ENCODE measurements at regions not wholly inside any gene's neighbourhood (a gene's known extent, or its start where the extent isn't known, plus 50 kb on each side); places are given as distances from the start of the nearest gene placed in this dataset.

GRCh38 chr13:82010780-82011179, 1669.9 kb upstream of the SPRY2 start:
- DNase-seq, result no peak
- in situ Hi-C loops (cut with HindIII; ENCODE audit: low pct_ligation_motif_present, low sequenced_read_pairs), result no loop called here
- no peak overlapping the region for H3K27ac ChIP-seq

GRCh38 chr13:82002710-82003109, 1661.8 kb upstream of the SPRY2 start:
- Histone ChIP-seq H3K4me3 (ENCODE audit: low read depth, low read length) (no peak overlapping the region), H3K27me3 (replicated peaks) (no peaks in the 10 kb centered on the region), H3K27ac (no peak overlapping the region), H3K36me3 (replicated peaks) (no peaks in the 10 kb centered on the region)
- no peak for TF ChIP-seq CTCF (IDR thresholded peaks at IDR 0.05; ENCODE audit: low read depth, low read length, missing control alignments)
- in situ Hi-C loops (cut with HindIII; ENCODE audit: low pct_ligation_motif_present, low sequenced_read_pairs), result no loop called here
- no peak for DNase-seq

More at GRCh38 chr13:82010780-82011179, 1669.9 kb upstream of the SPRY2 start:
- Histone ChIP-seq H3K27me3 (replicated peaks) (no peaks in the 10 kb centered on the region), H3K36me3 (replicated peaks) (no peaks in the 10 kb centered on the region), H3K4me3 (ENCODE audit: low read depth, low read length) (no peak overlapping the region)
- TF ChIP-seq CTCF (IDR thresholded peaks at IDR 0.05; ENCODE audit: low read depth, low read length, missing control alignments), result no peak

GRCh38 chr13:81995316-81995715, 1654.4 kb upstream of the SPRY2 start:
- no peak overlapping the region for H3K27ac ChIP-seq
- H3K36me3 ChIP-seq (replicated peaks), result no peaks in the 10 kb centered on the region
- no peak for TF ChIP-seq CTCF (IDR thresholded peaks at IDR 0.05; ENCODE audit: low read depth, low read length, missing control alignments)
- H3K4me3 ChIP-seq (ENCODE audit: low read depth, low read length), result no peak overlapping the region
- in situ Hi-C loops (cut with HindIII; ENCODE audit: low pct_ligation_motif_present, low sequenced_read_pairs), result no loop called here
- H3K27me3 ChIP-seq (replicated peaks), result no peaks in the 10 kb centered on the region
- DNase-seq, result no peak

- no peak overlapping the region for H3K4me3 ChIP-seq (ENCODE audit: low read depth, low read length)
- TF ChIP-seq CTCF (IDR thresholded peaks at IDR 0.05; ENCODE audit: low read depth, low read length, missing control alignments), result no peak
- in situ Hi-C loops (cut with HindIII; ENCODE audit: low pct_ligation_motif_present, low sequenced_read_pairs), result no loop called here
- H3K27ac ChIP-seq, result no peak overlapping the region
- DNase-seq, result no peak
- H3K36me3 ChIP-seq (replicated peaks), result no peaks in the 10 kb centered on the region
- H3K27me3 ChIP-seq (replicated peaks), result no peaks in the 10 kb centered on the region
Measured at GRCh38 chr13:81990652-81991051, 1649.7 kb upstream of the SPRY2 start.

- Histone ChIP-seq H3K27me3 (replicated peaks) (no peaks in the 10 kb centered on the region), H3K36me3 (replicated peaks) (no peaks in the 10 kb centered on the region), H3K27ac (no peak overlapping the region), H3K4me3 (ENCODE audit: low read depth, low read length) (no peak overlapping the region)
- no peak for TF ChIP-seq CTCF (IDR thresholded peaks at IDR 0.05; ENCODE audit: low read depth, low read length, missing control alignments)
- in situ Hi-C loops (cut with HindIII; ENCODE audit: low pct_ligation_motif_present, low sequenced_read_pairs), result no loop called here
- no peak for DNase-seq
Measured at GRCh38 chr13:81988567-81988966, 1647.6 kb upstream of the SPRY2 start.

- no peak for TF ChIP-seq CTCF (IDR thresholded peaks at IDR 0.05; ENCODE audit: low read depth, low read length, missing control alignments)
- Histone ChIP-seq H3K27ac (no peak overlapping the region), H3K36me3 (replicated peaks) (no peaks in the 10 kb centered on the region), H3K4me3 (ENCODE audit: low read depth, low read length) (no peak overlapping the region), H3K27me3 (replicated peaks) (no peaks in the 10 kb centered on the region)
- no peak for DNase-seq
- in situ Hi-C loops (cut with HindIII; ENCODE audit: low pct_ligation_motif_present, low sequenced_read_pairs), result no loop called here
Measured at GRCh38 chr13:81987677-81988357, 1646.9 kb upstream of the SPRY2 start.
